CD4-positive, CD25-positive, alpha-beta regulatory T cell (primary cell): ENCODE measurements at regions not wholly inside any gene's neighbourhood (a gene's known extent, or its start where the extent isn't known, plus 50 kb on each side); places are given as distances from the start of the nearest gene placed in this dataset.
"Not testable (repeated sequence)": the region's sequence is repeated elsewhere in the genome, so short reads cannot be mapped to it uniquely, and the experiment has no call there.

ENCODE experiments used
- ATAC-seq, 2 donors: fragments of 150-1000 bp; cut with Tn5 transposase; one replicate each; pipeline ENCODE4 v1.10.0; 2021; ENCODE audit warnings: low read depth in 2 of 2, moderate number of reproducible peaks in 2 of 2, moderate library complexity in 1 of 2
- DNase-seq, 3 donors: peaks; one replicate each; pipeline versions ENCODE4 v3.0.0 to v3.0.0-alpha.2; 2012 to 2022; ENCODE audit warnings: mixed read lengths in 1 of 3
- H3K27ac ChIP-seq: one replicate; pipeline ENCODE4 v1.7.0; 2013; ENCODE audit warnings: mild to moderate bottlenecking, low read length; ENCODE audit not compliant: insufficient read depth, poor library complexity, severe bottlenecking
- H3K27me3 ChIP-seq: one replicate; pipeline ENCODE4 v1.7.0; 2013; ENCODE audit warnings: low read length; ENCODE audit not compliant: control insufficient read depth, insufficient read depth
- H3K36me3 ChIP-seq: one replicate; pipeline ENCODE4 v1.7.0; 2013; ENCODE audit warnings: mild to moderate bottlenecking, low read length, moderate library complexity; ENCODE audit not compliant: control insufficient read depth, insufficient read depth
- H3K4me1 ChIP-seq: 2 replicates; pipeline ENCODE4 v1.7.0; 2013; ENCODE audit warnings: mild to moderate bottlenecking, low read length; ENCODE audit not compliant: insufficient read depth, control insufficient read depth, poor library complexity, severe bottlenecking
- H3K4me3 ChIP-seq: one replicate; pipeline ENCODE4 v1.7.0; 2013; ENCODE audit warnings: low read depth, mild to moderate bottlenecking, low read length, moderate library complexity
- H3K9me3 ChIP-seq, 2 experiments: 1 replicate in 1 of 2; 2 replicates in 1 of 2; pipeline ENCODE4 v1.7.0; 2013; ENCODE audit warnings: low read length in 2 of 2, mild to moderate bottlenecking in 1 of 2, moderate library complexity in 1 of 2; ENCODE audit not compliant: control insufficient read depth in 2 of 2
- H3K27ac Mint-ChIP-seq, 3 donors: one replicate each; pipeline ENCODE4 v1.8.0; 2020 to 2022; ENCODE audit warnings: mild to moderate bottlenecking in 3 of 3, mixed read lengths in 3 of 3, moderate library complexity in 2 of 3
- H3K27me3 Mint-ChIP-seq: one replicate; pipeline ENCODE4 v1.8.0; 2022; ENCODE audit warnings: mild to moderate bottlenecking, mixed read lengths
- H3K36me3 Mint-ChIP-seq: one replicate; pipeline ENCODE4 v1.8.0; 2020; ENCODE audit warnings: mixed read lengths
- H3K4me1 Mint-ChIP-seq, 4 donors: one replicate each; pipeline ENCODE4 v1.8.0; 2020 to 2022; ENCODE audit warnings: mixed read lengths in 4 of 4, mild to moderate bottlenecking in 1 of 4
- H3K4me3 Mint-ChIP-seq, 4 donors: one replicate each; pipeline ENCODE4 v1.8.0; 2020 to 2022; ENCODE audit warnings: mild to moderate bottlenecking in 4 of 4, mixed read lengths in 4 of 4, moderate library complexity in 3 of 4
- H3K9me3 Mint-ChIP-seq, 7 donors: one replicate each; pipeline ENCODE4 v1.8.0; 2020 to 2022; ENCODE audit warnings: mixed read lengths in 7 of 7, mild to moderate bottlenecking in 3 of 7, moderate library complexity in 2 of 7

- H3K4me3 Mint-ChIP-seq = no peak overlapping the region
- no peak overlapping the region for H3K27ac ChIP-seq
- H3K9me3 ChIP-seq = no peaks in the 10 kb centered on the region
- no peaks in the 10 kb centered on the region for H3K27me3 Mint-ChIP-seq
- H3K4me3 ChIP-seq = no peak overlapping the region
- H3K36me3 Mint-ChIP-seq = no peaks in the 10 kb centered on the region
- no peaks in the 10 kb centered on the region for H3K4me1 Mint-ChIP-seq
- peaks cover 0 to 5% (median 3%) of the 10 kb centered on the region in 7 donors for H3K9me3 Mint-ChIP-seq
- ATAC-seq (no peak), DNase-seq (no peak)
- no peaks in the 10 kb centered on the region for H3K27me3 ChIP-seq
- H3K36me3 ChIP-seq = no peaks in the 10 kb centered on the region
- no peaks in the 10 kb centered on the region for H3K4me1 ChIP-seq
- H3K27ac Mint-ChIP-seq = no peak overlapping the region
Observed at GRCh38 chr5:116858705-116859333, 284.2 kb upstream of the SEMA6A start.

GRCh38 chr5:116858020-116858419 is 283.4 kb upstream of the SEMA6A start:
- not testable (repeated sequence) for H3K9me3 Mint-ChIP-seq, H3K4me1 ChIP-seq, H3K27me3 Mint-ChIP-seq, ATAC-seq, H3K27ac Mint-ChIP-seq, DNase-seq, H3K4me3 ChIP-seq, H3K27me3 ChIP-seq, H3K36me3 ChIP-seq, H3K4me3 Mint-ChIP-seq, H3K36me3 Mint-ChIP-seq, H3K4me1 Mint-ChIP-seq, H3K27ac ChIP-seq, H3K9me3 ChIP-seq

GRCh38 chr5:116856271-116856670 is 281.6 kb upstream of the SEMA6A start:
- H3K27ac ChIP-seq = no peak overlapping the region
- Mint-ChIP-seq H3K27ac (no peak overlapping the region), H3K9me3 (peaks cover 0 to 3% (median 0%) of the 10 kb centered on the region in 7 donors), H3K4me3 (no peak overlapping the region), H3K4me1 (no peaks in the 10 kb centered on the region), H3K27me3 (peaks cover 4% of the 10 kb centered on the region), H3K36me3 (no peaks in the 10 kb centered on the region)
- no peaks in the 10 kb centered on the region for H3K27me3 ChIP-seq
- H3K36me3 ChIP-seq = no peaks in the 10 kb centered on the region
- DNase-seq = no peak
- no peaks in the 10 kb centered on the region for H3K9me3 ChIP-seq
- ATAC-seq = no peak
- H3K4me1 ChIP-seq = no peaks in the 10 kb centered on the region
- no peak overlapping the region for H3K4me3 ChIP-seq

GRCh38 chr5:116853992-116854391 is 279.4 kb upstream of the SEMA6A start:
- no peak overlapping the region for H3K27ac Mint-ChIP-seq
- H3K36me3 Mint-ChIP-seq = no peaks in the 10 kb centered on the region
- DNase-seq (no peak), ATAC-seq (no peak)
- no peaks in the 10 kb centered on the region for H3K9me3 ChIP-seq
- no peaks in the 10 kb centered on the region for H3K27me3 ChIP-seq
- peaks cover 0 to 6% (median 2%) of the 10 kb centered on the region in 7 donors for H3K9me3 Mint-ChIP-seq
- no peak overlapping the region for H3K4me3 Mint-ChIP-seq
- no peaks in the 10 kb centered on the region for H3K4me1 ChIP-seq
- no peak overlapping the region for H3K27ac ChIP-seq
- H3K4me3 ChIP-seq = no peak overlapping the region
- no peaks in the 10 kb centered on the region for H3K36me3 ChIP-seq
- peaks cover 4% of the 10 kb centered on the region for H3K27me3 Mint-ChIP-seq
- H3K4me1 Mint-ChIP-seq = peaks cover 0 to 4% (median 0%) of the 10 kb centered on the region in 4 donors

GRCh38 chr5:116848954-116849581 is 274.4 kb upstream of the SEMA6A start:
- Histone ChIP-seq H3K27me3 (no peaks in the 10 kb centered on the region), H3K9me3 (no peaks in the 10 kb centered on the region), H3K4me3 (no peak overlapping the region), H3K27ac (no peak overlapping the region), H3K36me3 (no peaks in the 10 kb centered on the region), H3K4me1 (no peaks in the 10 kb centered on the region)
- H3K36me3 Mint-ChIP-seq = no peaks in the 10 kb centered on the region
- peaks cover 0 to 4% (median 0%) of the 10 kb centered on the region in 4 donors for H3K4me1 Mint-ChIP-seq
- ATAC-seq (no peak), DNase-seq (no peak)
- no peak overlapping the region for H3K4me3 Mint-ChIP-seq
- peaks cover 2 to 11% (median 4%) of the 10 kb centered on the region in 7 donors for H3K9me3 Mint-ChIP-seq
- peaks cover 4% of the 10 kb centered on the region for H3K27me3 Mint-ChIP-seq
- no peak overlapping the region for H3K27ac Mint-ChIP-seq

GRCh38 chr5:116847960-116848359 is 273.3 kb upstream of the SEMA6A start:
- no peaks in the 10 kb centered on the region for H3K27me3 Mint-ChIP-seq
- H3K4me3 ChIP-seq = no peak overlapping the region
- no peak for ATAC-seq
- H3K9me3 ChIP-seq = no peaks in the 10 kb centered on the region
- no peak overlapping the region for H3K27ac Mint-ChIP-seq
- H3K4me1 ChIP-seq = no peaks in the 10 kb centered on the region
- no peaks in the 10 kb centered on the region for H3K36me3 ChIP-seq
- no peaks in the 10 kb centered on the region for H3K36me3 Mint-ChIP-seq
- H3K4me1 Mint-ChIP-seq = peaks cover 0 to 4% (median 0%) of the 10 kb centered on the region in 4 donors
- peaks cover 2 to 11% (median 4%) of the 10 kb centered on the region in 7 donors for H3K9me3 Mint-ChIP-seq
- no peak overlapping the region for H3K27ac ChIP-seq
- DNase-seq = no peak
- H3K4me3 Mint-ChIP-seq = no peak overlapping the region
- H3K27me3 ChIP-seq = no peaks in the 10 kb centered on the region

GRCh38 chr5:116844015-116844414 is 269.4 kb upstream of the SEMA6A start:
- Histone ChIP-seq H3K9me3 (no peaks in the 10 kb centered on the region), H3K4me3 (no peak overlapping the region), H3K36me3 (no peaks in the 10 kb centered on the region), H3K4me1 (no peaks in the 10 kb centered on the region), H3K27ac (no peak overlapping the region), H3K27me3 (no peaks in the 10 kb centered on the region)
- DNase-seq (no peak), ATAC-seq (no peak)
- Mint-ChIP-seq H3K36me3 (no peaks in the 10 kb centered on the region), H3K4me3 (no peak overlapping the region), H3K27me3 (no peaks in the 10 kb centered on the region), H3K9me3 (peaks cover 0 to 8% (median 3%) of the 10 kb centered on the region in 7 donors), H3K27ac (no peak overlapping the region), H3K4me1 (no peaks in the 10 kb centered on the region)

- H3K4me1 Mint-ChIP-seq = no peaks in the 10 kb centered on the region
- DNase-seq = no peak
- H3K27me3 Mint-ChIP-seq = no peaks in the 10 kb centered on the region
- H3K4me3 Mint-ChIP-seq = no peak overlapping the region
- no peaks in the 10 kb centered on the region for H3K4me1 ChIP-seq
- H3K27ac Mint-ChIP-seq = no peak overlapping the region
- no peak overlapping the region for H3K4me3 ChIP-seq
- ATAC-seq = no peak
- no peaks in the 10 kb centered on the region for H3K36me3 ChIP-seq
- no peaks in the 10 kb centered on the region for H3K36me3 Mint-ChIP-seq
- H3K9me3 ChIP-seq = no peaks in the 10 kb centered on the region
- H3K27ac ChIP-seq = no peak overlapping the region
- no peaks in the 10 kb centered on the region for H3K27me3 ChIP-seq
- peaks cover 0 to 4% (median 1%) of the 10 kb centered on the region in 7 donors for H3K9me3 Mint-ChIP-seq
Observed at GRCh38 chr5:116842514-116842961, 267.9 kb upstream of the SEMA6A start.
